ENCODE measurements at regions not wholly inside any gene's neighbourhood (a gene's known extent, or its start where the extent isn't known, plus 50 kb on each side); places are given as distances from the start of the nearest gene placed in this dataset.

- TF ChIP-seq FOXA1 (IDR thresholded peaks at IDR 0.05) (no peak), CTCF (IDR thresholded peaks at IDR 0.05; ENCODE audit: low read depth, low read length, missing input control) (no peak), ZBTB33 (IDR thresholded peaks at IDR 0.05) (no peak), RAD21 (IDR thresholded peaks at IDR 0.05) (no peak), MAX (IDR thresholded peaks at IDR 0.05) (no peak), FOXA2 (IDR thresholded peaks at IDR 0.05) (no peak), SP1 (IDR thresholded peaks at IDR 0.05) (no peak), RXRA (IDR thresholded peaks at IDR 0.05) (no peak)
Measured at GRCh38 chr3:132196113-132196512, 121.1 kb upstream of the ACP3 start.

All from liver (tissue), 3 donors.